Ectodermal cell (in vitro differentiated cells): ENCODE measurements at regions not wholly inside any gene's neighbourhood (a gene's known extent, or its start where the extent isn't known, plus 50 kb on each side); places are given as distances from the start of the nearest gene placed in this dataset.

Experiments
- H3K27ac ChIP-seq: 2 replicates; pipeline ENCODE4 v1.7.0; 2013; ENCODE audit warnings: mild to moderate bottlenecking, low read depth, low read length; ENCODE audit not compliant: insufficient read depth, poor library complexity, severe bottlenecking
- H3K27me3 ChIP-seq: 2 replicates; pipeline ENCODE4 v1.7.0; 2013; ENCODE audit warnings: mild to moderate bottlenecking, low read length; ENCODE audit not compliant: insufficient read depth, control insufficient read depth, poor library complexity, severe bottlenecking
- H3K36me3 ChIP-seq: one replicate; pipeline ENCODE4 v1.7.0; 2013; ENCODE audit warnings: low read length; ENCODE audit not compliant: control insufficient read depth, insufficient read depth
- H3K4me1 ChIP-seq: one replicate; pipeline ENCODE4 v1.7.0; 2013; ENCODE audit warnings: low read length; ENCODE audit not compliant: control insufficient read depth, insufficient read depth
- H3K4me3 ChIP-seq: 2 replicates; pipeline ENCODE4 v1.7.0; 2013; ENCODE audit warnings: low read depth, low read length, control low read depth; ENCODE audit not compliant: insufficient read depth
- H3K9me3 ChIP-seq: 2 replicates; pipeline ENCODE4 v1.7.0; 2013; ENCODE audit warnings: mild to moderate bottlenecking, low read length, moderate library complexity; ENCODE audit not compliant: control insufficient read depth
- WGBS, 2 experiments: methylation state at CpG; one replicate each; pipeline ENCODE4 v1.1.7; 2013; ENCODE audit warnings: missing lambda C conversion rate in 2 of 2; 5-methylcytosine and 5-hydroxymethylcytosine counted together

DNA sequence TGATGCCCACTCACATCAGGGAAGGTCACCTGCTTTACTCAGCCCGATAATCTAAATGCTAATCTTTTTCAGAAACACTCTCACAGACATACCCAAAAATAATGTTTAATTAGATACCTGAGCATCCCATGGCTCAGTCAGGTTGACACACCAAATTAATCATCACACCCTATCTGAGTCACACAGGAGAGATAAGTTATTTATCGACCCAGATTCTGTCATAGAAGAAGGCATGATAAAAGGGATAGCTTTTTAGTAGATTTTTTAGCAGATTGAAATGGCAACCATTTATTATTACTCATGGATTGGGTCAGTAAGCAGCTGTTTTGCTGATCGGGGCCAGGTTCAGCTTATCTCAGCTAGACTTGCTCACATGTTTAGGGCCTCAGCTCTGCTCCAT lies 97.8 kb upstream of the TYRP1 start:
- 90 to 93% methylated on average over 3 of the region's 3 CpGs for WGBS, 2 experiments
- no peaks in the 10 kb centered on the region for H3K4me1 ChIP-seq
- H3K4me3 ChIP-seq: no peak overlapping the region
- no peaks in the 10 kb centered on the region for H3K36me3 ChIP-seq
- H3K27ac ChIP-seq: no peak overlapping the region
- H3K27me3 ChIP-seq: no peaks in the 10 kb centered on the region
- H3K9me3 ChIP-seq: no peaks in the 10 kb centered on the region

DNA sequence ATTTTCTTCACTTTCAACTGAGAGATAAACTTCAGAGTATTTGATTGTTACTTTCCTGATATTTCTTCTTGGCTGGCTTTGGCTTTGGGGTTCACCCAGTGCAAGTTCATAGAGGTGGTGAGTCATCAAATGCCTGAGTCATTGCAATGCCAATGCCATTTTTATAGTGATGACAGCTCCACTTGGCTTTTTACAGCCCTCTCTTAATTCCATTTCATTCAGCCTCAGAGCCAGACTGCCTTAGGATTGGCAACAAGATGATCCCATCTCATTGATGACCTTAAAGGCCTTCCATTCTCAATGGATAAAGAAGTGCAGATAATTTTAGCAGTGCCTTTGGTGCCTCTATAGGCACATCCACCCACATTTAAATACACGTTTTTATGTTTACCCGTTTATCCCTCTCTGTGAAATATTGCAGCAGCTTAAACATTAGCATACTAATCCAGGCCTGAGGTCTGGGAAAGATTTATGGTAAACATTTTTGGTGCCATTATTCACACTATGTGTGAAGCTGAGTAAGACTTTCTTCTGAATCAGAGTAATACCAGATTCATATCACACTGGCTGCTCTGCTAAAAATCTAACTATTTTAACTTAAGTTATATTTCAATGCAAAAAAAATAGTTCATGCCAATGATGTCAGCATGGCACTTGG lies 88.9 kb upstream of the TYRP1 start:
- Histone ChIP-seq H3K27me3 (no peaks in the 10 kb centered on the region), H3K27ac (no peak overlapping the region), H3K4me3 (no peak overlapping the region), H3K9me3 (no peaks in the 10 kb centered on the region), H3K36me3 (no peaks in the 10 kb centered on the region), H3K4me1 (no peaks in the 10 kb centered on the region)
- 89 to 100% methylated on average over 2 of the region's 2 CpGs for WGBS, 2 experiments

DNA sequence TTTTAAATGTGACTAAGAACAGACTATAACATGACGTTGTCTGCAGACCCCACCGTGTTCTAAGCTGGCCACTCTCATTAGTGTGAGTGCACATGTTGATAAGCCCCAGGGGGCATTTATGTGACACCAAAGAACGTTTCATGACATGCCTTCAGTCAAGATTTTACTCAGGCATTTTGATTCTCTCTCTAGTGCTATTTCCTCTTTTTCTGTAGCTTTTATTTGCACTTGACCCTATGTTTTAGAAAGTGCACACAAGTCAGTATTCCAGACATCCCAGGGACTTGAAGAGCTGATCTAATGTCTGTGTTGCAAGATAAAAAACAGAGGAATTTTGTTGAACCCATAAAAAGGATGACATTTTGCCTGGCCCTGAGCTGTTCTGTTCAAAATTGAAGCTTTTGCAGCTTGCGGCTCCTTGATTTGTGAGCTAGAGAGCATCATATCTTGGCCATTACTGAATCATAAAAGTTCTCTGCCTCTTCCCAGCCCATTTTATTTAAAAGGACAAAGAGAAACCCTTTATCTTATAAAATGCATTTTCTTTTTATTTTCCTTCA lies 80.9 kb upstream of the TYRP1 start:
- no peaks in the 10 kb centered on the region for H3K27me3 ChIP-seq
- no peak overlapping the region for H3K4me3 ChIP-seq
- H3K4me1 ChIP-seq: no peaks in the 10 kb centered on the region
- no peak overlapping the region for H3K27ac ChIP-seq
- H3K36me3 ChIP-seq: no peaks in the 10 kb centered on the region
- WGBS, 2 experiments: 84 to 85% methylated on average over 4 of the region's 4 CpGs
- no peaks in the 10 kb centered on the region for H3K9me3 ChIP-seq

DNA sequence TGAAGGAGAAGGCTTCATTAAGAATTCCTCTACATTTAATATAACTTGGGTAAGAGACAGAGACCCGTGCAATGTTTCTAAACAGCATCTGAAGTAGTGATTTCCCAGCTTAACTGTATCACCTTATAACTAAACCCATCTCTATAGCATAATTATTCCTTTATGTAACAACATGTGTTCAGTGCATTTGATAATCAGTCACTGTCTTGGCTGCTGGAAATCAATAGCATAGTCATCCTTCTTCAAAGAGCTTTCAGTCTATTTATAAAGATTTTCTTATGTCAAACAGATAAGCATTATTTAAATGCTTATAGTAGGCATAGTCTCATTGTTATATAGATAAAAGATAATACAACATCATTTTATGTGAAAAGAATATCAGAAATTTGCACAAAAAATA lies 80.1 kb upstream of the TYRP1 start:
- WGBS, 2 experiments: 88 to 100% methylated on average over 1 of the region's 1 CpG
- no peak overlapping the region for H3K27ac ChIP-seq
- H3K4me3 ChIP-seq: no peak overlapping the region
- no peaks in the 10 kb centered on the region for H3K36me3 ChIP-seq
- H3K9me3 ChIP-seq: no peaks in the 10 kb centered on the region
- no peaks in the 10 kb centered on the region for H3K27me3 ChIP-seq
- H3K4me1 ChIP-seq: no peaks in the 10 kb centered on the region

DNA sequence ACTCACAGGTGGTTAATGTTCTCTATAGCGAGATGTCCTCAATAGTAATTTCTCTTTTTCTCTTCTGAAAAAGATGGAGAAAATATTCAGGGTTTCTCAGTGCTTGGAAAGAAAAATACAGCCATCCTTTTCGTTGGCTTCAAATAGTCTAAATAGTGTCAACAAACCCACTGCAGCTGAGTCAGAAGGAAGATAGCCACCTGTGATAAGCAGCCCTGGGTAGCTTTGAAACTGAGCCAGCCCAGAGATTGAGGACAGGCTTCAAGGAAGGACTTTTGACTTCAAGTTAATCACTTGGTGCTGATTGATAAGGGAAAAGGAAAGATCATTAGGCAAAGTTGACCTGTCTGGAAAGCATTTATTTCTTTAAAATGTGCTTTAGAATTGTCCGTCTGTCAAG lies 78.7 kb upstream of the TYRP1 start:
- H3K4me3 ChIP-seq: no peak overlapping the region
- H3K27me3 ChIP-seq: no peaks in the 10 kb centered on the region
- H3K9me3 ChIP-seq: no peaks in the 10 kb centered on the region
- H3K36me3 ChIP-seq: no peaks in the 10 kb centered on the region
- no peaks in the 10 kb centered on the region for H3K4me1 ChIP-seq
- no peak overlapping the region for H3K27ac ChIP-seq
- WGBS, 2 experiments: 92 to 94% methylated on average over 3 of the region's 3 CpGs

DNA sequence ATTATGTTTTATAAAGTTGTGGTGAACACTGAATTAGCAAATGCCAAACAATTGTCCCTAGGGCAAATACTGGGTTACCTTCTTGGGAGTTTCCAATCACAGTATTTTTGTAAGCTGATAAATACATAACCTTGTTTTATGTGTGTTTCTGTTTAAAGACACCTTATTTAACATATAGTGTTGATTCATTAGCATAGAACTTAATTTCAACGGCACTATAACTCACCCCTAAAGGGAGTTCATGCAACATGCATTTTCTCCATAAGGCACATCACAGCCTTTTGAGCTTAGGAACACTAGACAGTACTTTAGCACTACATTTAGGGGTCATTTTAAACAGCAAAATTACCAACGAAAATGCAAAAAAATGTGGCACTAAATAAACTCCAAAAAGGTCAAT lies 74.2 kb upstream of the TYRP1 start:
- Histone ChIP-seq H3K36me3 (no peaks in the 10 kb centered on the region), H3K9me3 (no peaks in the 10 kb centered on the region), H3K27ac (no peak overlapping the region), H3K4me1 (no peaks in the 10 kb centered on the region), H3K27me3 (no peaks in the 10 kb centered on the region), H3K4me3 (no peak overlapping the region)
- WGBS, 2 experiments: 83 to 86% methylated on average over 2 of the region's 2 CpGs

DNA sequence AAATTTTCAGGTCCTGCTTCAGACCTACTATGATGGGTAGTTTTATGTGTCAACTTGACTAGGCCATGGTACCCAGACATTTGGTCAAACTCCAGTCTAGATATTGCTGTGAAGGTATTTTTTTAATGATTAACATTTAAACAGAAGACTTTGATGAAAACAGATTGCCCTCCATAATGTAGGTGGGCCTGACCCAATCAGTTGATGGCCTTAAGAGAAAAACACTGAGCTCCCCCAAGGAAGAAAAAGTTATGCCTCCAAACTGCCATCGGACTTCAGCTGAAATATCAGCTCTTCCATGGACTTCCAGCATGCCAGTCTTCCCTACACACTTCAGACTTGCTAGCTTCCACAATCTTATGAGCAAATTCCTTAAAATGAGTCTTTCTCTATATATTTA lies 67.3 kb upstream of the TYRP1 start:
- Histone ChIP-seq H3K27me3 (no peaks in the 10 kb centered on the region), H3K9me3 (no peaks in the 10 kb centered on the region), H3K4me1 (no peaks in the 10 kb centered on the region), H3K4me3 (no peak overlapping the region), H3K27ac (no peak overlapping the region), H3K36me3 (no peaks in the 10 kb centered on the region)
- 83 to 95% methylated on average over 1 of the region's 1 CpG for WGBS, 2 experiments

DNA sequence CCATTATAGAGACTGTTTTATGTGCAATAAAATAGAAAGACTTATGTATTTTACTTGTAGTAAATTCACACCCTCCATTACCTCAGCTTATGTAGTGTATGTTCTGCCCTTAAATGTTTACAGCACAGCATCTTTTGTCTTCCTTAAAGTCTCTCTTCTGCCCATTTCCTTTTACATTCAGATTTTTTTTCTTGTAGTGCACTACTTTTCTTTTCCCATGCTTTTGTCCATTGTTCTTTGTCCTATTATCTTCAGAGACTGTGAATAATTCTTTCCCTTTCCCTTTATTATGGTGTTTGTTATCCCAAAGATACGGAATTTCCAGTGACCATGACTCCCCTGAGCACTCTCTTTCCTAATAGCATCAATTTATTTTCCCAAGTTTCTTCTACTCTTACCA lies 66.1 kb upstream of the TYRP1 start:
- Histone ChIP-seq H3K36me3 (no peaks in the 10 kb centered on the region), H3K4me1 (no peaks in the 10 kb centered on the region), H3K9me3 (no peaks in the 10 kb centered on the region), H3K4me3 (no peak overlapping the region), H3K27ac (no peak overlapping the region), H3K27me3 (no peaks in the 10 kb centered on the region)
- 58 to 71% methylated on average over 1 of the region's 1 CpG for WGBS, 2 experiments

DNA sequence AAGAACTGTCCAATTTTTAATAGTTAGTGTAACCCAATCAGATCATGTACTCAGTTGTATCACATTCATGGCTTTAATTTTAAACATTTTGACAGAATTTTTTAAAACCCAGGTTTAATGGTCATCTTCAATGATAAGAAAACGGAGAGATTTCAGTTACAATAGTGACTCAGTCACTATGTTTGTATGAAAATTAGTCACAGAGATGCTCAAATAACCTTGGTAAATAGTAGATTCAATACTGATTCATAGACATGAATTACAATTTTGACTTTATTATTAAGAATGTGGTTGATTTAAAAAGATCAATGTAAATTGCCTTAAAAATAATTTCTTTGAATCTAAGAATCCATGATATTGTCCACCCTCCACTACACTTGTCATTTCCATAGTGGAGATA lies 64.6 kb upstream of the TYRP1 start:
- H3K36me3 ChIP-seq: no peaks in the 10 kb centered on the region
- H3K4me3 ChIP-seq: no peak overlapping the region
- H3K9me3 ChIP-seq: no peaks in the 10 kb centered on the region
- no peaks in the 10 kb centered on the region for H3K27me3 ChIP-seq
- no peaks in the 10 kb centered on the region for H3K4me1 ChIP-seq
- 92 to 100% methylated on average over 1 of the region's 1 CpG for WGBS, 2 experiments
- no peak overlapping the region for H3K27ac ChIP-seq

DNA sequence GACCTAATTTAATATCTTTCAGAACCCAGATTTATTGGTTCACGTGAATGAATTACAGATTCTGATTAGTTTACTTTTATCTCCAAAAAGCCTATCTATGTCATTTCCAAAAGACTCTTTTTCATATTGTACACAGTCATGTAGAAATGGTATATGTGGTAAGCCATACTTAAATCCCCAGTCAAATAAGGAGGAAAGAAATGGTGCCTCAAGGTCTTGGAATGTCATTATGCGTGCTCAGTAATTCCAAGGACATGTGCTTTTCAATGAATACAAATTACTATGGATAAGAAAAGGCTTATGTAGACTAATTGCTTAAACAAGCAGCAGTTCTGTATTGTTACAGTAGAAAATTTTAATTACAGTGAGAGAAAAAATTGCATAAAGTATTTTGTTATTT lies 64.1 kb upstream of the TYRP1 start:
- Histone ChIP-seq H3K4me1 (no peaks in the 10 kb centered on the region), H3K9me3 (no peaks in the 10 kb centered on the region), H3K27ac (no peak overlapping the region), H3K27me3 (no peaks in the 10 kb centered on the region), H3K4me3 (no peak overlapping the region), H3K36me3 (no peaks in the 10 kb centered on the region)
- WGBS, 2 experiments: 97 to 100% methylated on average over 2 of the region's 2 CpGs

DNA sequence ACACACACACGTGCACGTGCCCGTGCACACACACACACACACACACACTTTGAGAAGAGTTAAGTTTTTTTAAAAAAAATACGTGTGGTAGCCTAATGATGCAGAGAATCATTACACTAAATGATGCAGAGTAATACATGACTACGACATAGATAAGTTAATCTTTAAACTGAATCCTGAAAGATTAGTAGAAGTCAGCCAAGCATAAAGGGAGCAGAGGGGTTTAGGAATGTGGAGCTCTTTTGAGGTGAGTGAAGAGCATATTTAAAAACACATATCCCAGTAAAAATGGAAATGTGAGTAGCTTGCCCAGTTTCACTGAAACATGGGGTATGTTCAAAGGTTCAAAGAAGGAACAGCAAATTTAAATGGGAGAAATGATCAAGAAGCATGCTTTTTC lies 61.3 kb upstream of the TYRP1 start:
- Histone ChIP-seq H3K4me3 (no peak overlapping the region), H3K27ac (no peak overlapping the region), H3K9me3 (no peaks in the 10 kb centered on the region), H3K27me3 (no peaks in the 10 kb centered on the region), H3K4me1 (no peaks in the 10 kb centered on the region), H3K36me3 (no peaks in the 10 kb centered on the region)
- WGBS, 2 experiments: 81% methylated on average over 2 of the region's 5 CpGs; no CpG with 5 or more reads in 1 of the 2 experiments
